ENCODE measurements at regions not wholly inside any gene's neighbourhood (a gene's known extent, or its start where the extent isn't known, plus 50 kb on each side); places are given as distances from the start of the nearest gene placed in this dataset.

- Mint-ChIP-seq H3K4me1 (ENCODE audit: low read depth) (no peaks in the 10 kb centered on the region), H3K27ac (no peak overlapping the region), H3K4me3 (no peak overlapping the region), H3K27me3 (no peaks in the 10 kb centered on the region), H3K36me3 (ENCODE audit: low read depth) (no peaks in the 10 kb centered on the region), H3K9me3 (peaks cover 12% of the 10 kb centered on the region)
- no peak for ATAC-seq
- CTCF ChIA-PET: no interaction called here
- POLR2A ChIA-PET: no interaction called here
- DNase-seq: no peak
- no peak for TF ChIP-seq CTCF (IDR thresholded peaks at IDR 0.05)
- intact Hi-C loops (cut with micrococcal nuclease): no loop called here
These were observed 1383.8 kb upstream of the SLC10A2 start for GRCh38 chr13:104450006-104450405.

GRCh38 chr13:104447348-104447747 lies 1381.1 kb upstream of the SLC10A2 start:
- intact Hi-C loops (cut with micrococcal nuclease): no loop called here
- CTCF ChIA-PET: no interaction called here
- no peaks in the 10 kb centered on the region for H3K27me3 Mint-ChIP-seq
- H3K4me3 Mint-ChIP-seq: no peak overlapping the region
- H3K9me3 Mint-ChIP-seq: peaks cover 14% of the 10 kb centered on the region
- H3K4me1 Mint-ChIP-seq (ENCODE audit: low read depth): no peaks in the 10 kb centered on the region
- no peak for TF ChIP-seq CTCF (IDR thresholded peaks at IDR 0.05)
- H3K27ac Mint-ChIP-seq: no peak overlapping the region
- POLR2A ChIA-PET: no interaction called here
- no peaks in the 10 kb centered on the region for H3K36me3 Mint-ChIP-seq (ENCODE audit: low read depth)
- no peak for DNase-seq
- no peak for ATAC-seq

GRCh38 chr13:104442536-104442935 lies 1376.3 kb upstream of the SLC10A2 start:
- POLR2A ChIA-PET: no interaction called here
- DNase-seq (no peak), ATAC-seq (no peak)
- intact Hi-C loops (cut with micrococcal nuclease): no loop called here
- H3K4me3 Mint-ChIP-seq: no peak overlapping the region
- CTCF ChIA-PET: no interaction called here
- no peak overlapping the region for H3K27ac Mint-ChIP-seq
- no peaks in the 10 kb centered on the region for H3K4me1 Mint-ChIP-seq (ENCODE audit: low read depth)
- no peak for TF ChIP-seq CTCF (IDR thresholded peaks at IDR 0.05)
- H3K9me3 Mint-ChIP-seq: peaks cover 10% of the 10 kb centered on the region
- no peaks in the 10 kb centered on the region for H3K27me3 Mint-ChIP-seq
- H3K36me3 Mint-ChIP-seq (ENCODE audit: low read depth): no peaks in the 10 kb centered on the region

GRCh38 chr13:104436555-104436954 lies 1370.3 kb upstream of the SLC10A2 start:
- no peak for DNase-seq
- no peak for TF ChIP-seq CTCF (IDR thresholded peaks at IDR 0.05)
- intact Hi-C loops (cut with micrococcal nuclease): no loop called here
- Mint-ChIP-seq H3K36me3 (ENCODE audit: low read depth) (no peaks in the 10 kb centered on the region), H3K4me1 (ENCODE audit: low read depth) (no peaks in the 10 kb centered on the region), H3K9me3 (no peaks in the 10 kb centered on the region), H3K27ac (no peak overlapping the region), H3K27me3 (no peaks in the 10 kb centered on the region), H3K4me3 (no peak overlapping the region)
- POLR2A ChIA-PET: no interaction called here
- no peak for ATAC-seq
- CTCF ChIA-PET: interaction anchor here (0.6 kb wide), 1 partner anchor 1288 kb away, joined by 3 read pairs; no protein-coding TSS in a partner anchor

GRCh38 chr13:104431895-104432294 lies 1365.7 kb upstream of the SLC10A2 start:
- H3K27me3 Mint-ChIP-seq: no peaks in the 10 kb centered on the region
- intact Hi-C loops (cut with micrococcal nuclease): no loop called here
- DNase-seq: no peak
- ChIA-PET CTCF (no interaction called here), POLR2A (no interaction called here)
- H3K36me3 Mint-ChIP-seq (ENCODE audit: low read depth): no peaks in the 10 kb centered on the region
- no peaks in the 10 kb centered on the region for H3K9me3 Mint-ChIP-seq
- TF ChIP-seq CTCF (IDR thresholded peaks at IDR 0.05): no peak
- no peaks in the 10 kb centered on the region for H3K4me1 Mint-ChIP-seq (ENCODE audit: low read depth)
- H3K27ac Mint-ChIP-seq: no peak overlapping the region
- no peak for ATAC-seq
- H3K4me3 Mint-ChIP-seq: no peak overlapping the region

Data from activated CD8-positive, alpha-beta T cell treated with anti-CD3 and anti-CD28 coated beads for 36 hours (primary cell).